ENCODE measurements at regions not wholly inside any gene's neighbourhood (a gene's known extent, or its start where the extent isn't known, plus 50 kb on each side); places are given as distances from the start of the nearest gene placed in this dataset.

- no peak for TF ChIP-seq CTCF (conservative IDR thresholded peaks at IDR 0.05; ENCODE audit: low read depth)
- CTCF ChIA-PET = interaction anchor here (1.2 kb wide), 1 partner anchor 11 kb away, joined by 3 read pairs; no protein-coding TSS in a partner anchor
- no peak for DNase-seq (ENCODE audit: low spot score)
- no peak overlapping the region for H3K27ac ChIP-seq
- POLR2A ChIA-PET (ENCODE audit: low non-redundant PET) = no interaction called here
Observed at GRCh38 chr15:35723852-35724251, 177.9 kb upstream of the DPH6 start.

GRCh38 chr15:35724626-35725025 is 178.7 kb upstream of the DPH6 start:
- ChIA-PET CTCF (interaction anchor here (1.2 kb wide), 1 partner anchor 10 kb away, joined by 3 read pairs; no protein-coding TSS in a partner anchor), POLR2A (ENCODE audit: low non-redundant PET) (interaction anchor here (0.6 kb wide), 1 partner anchor 179 kb away, joined by 3 read pairs; the partner anchor contains the start of gene DPH6)
- DNase-seq (ENCODE audit: low spot score) = no peak
- no peak overlapping the region for H3K27ac ChIP-seq
- no peak for TF ChIP-seq CTCF (conservative IDR thresholded peaks at IDR 0.05; ENCODE audit: low read depth)

GRCh38 chr15:35725353-35725752 is 179.4 kb upstream of the DPH6 start:
- no peak overlapping the region for H3K27ac ChIP-seq
- POLR2A ChIA-PET (ENCODE audit: low non-redundant PET) = no interaction called here
- TF ChIP-seq CTCF (conservative IDR thresholded peaks at IDR 0.05; ENCODE audit: low read depth) = no peak
- CTCF ChIA-PET = no interaction called here
- DNase-seq (ENCODE audit: low spot score) = peak; percentile 26

- TF ChIP-seq CTCF (conservative IDR thresholded peaks at IDR 0.05; ENCODE audit: low read depth) = no peak
- DNase-seq (ENCODE audit: low spot score) = no peak
- POLR2A ChIA-PET (ENCODE audit: low non-redundant PET) = interaction anchor here (0.5 kb wide), 1 partner anchor 16 kb away, joined by 3 read pairs; no protein-coding TSS in a partner anchor
- H3K27ac ChIP-seq = no peak overlapping the region
- CTCF ChIA-PET = interaction anchor here (0.6 kb wide), 1 partner anchor 435 kb away, joined by 6 read pairs; no protein-coding TSS in a partner anchor
Observed at GRCh38 chr15:35727627-35728026, 181.7 kb upstream of the DPH6 start.

- CTCF ChIA-PET = interaction anchor here (0.6 kb wide), 1 partner anchor 435 kb away, joined by 6 read pairs; no protein-coding TSS in a partner anchor
- no peak for TF ChIP-seq CTCF (conservative IDR thresholded peaks at IDR 0.05; ENCODE audit: low read depth)
- no peak for DNase-seq (ENCODE audit: low spot score)
- POLR2A ChIA-PET (ENCODE audit: low non-redundant PET) = interaction anchor here (0.5 kb wide), 1 partner anchor 16 kb away, joined by 3 read pairs; no protein-coding TSS in a partner anchor
- H3K27ac ChIP-seq = no peak overlapping the region
Observed at GRCh38 chr15:35728219-35728940, 182.4 kb upstream of the DPH6 start.

- no peak for TF ChIP-seq CTCF (conservative IDR thresholded peaks at IDR 0.05; ENCODE audit: low read depth)
- CTCF ChIA-PET = no interaction called here
- POLR2A ChIA-PET (ENCODE audit: low non-redundant PET) = no interaction called here
- no peak for DNase-seq (ENCODE audit: low spot score)
- no peak overlapping the region for H3K27ac ChIP-seq
Observed at GRCh38 chr15:35736150-35736549, 190.2 kb upstream of the DPH6 start.
